ENCODE measurements at regions not wholly inside any gene's neighbourhood (a gene's known extent, or its start where the extent isn't known, plus 50 kb on each side); places are given as distances from the start of the nearest gene placed in this dataset.

- no peaks in the 10 kb centered on the region for H3K36me3 ChIP-seq (ENCODE audit: control insufficient read depth in 2 of 4, insufficient read depth in 4 of 4, low read length in 3 of 4)
- H3K9ac ChIP-seq (replicated peaks in 1 of 4; ENCODE audit: extremely low read depth in 1 of 4, low read depth in 3 of 4, low read length in 3 of 4), result no peak overlapping the region
- no peak for DNase-seq (ENCODE audit: low read depth in 1 of 2, low spot score in 2 of 2)
- H3K9me3 ChIP-seq (ENCODE audit: insufficient read depth in 2 of 2, low read depth in 1 of 2, low read length in 1 of 2), result peaks cover 12 to 17% of the 10 kb centered on the region in 2 experiments
- H2BK20ac ChIP-seq (ENCODE audit: low read length), result no peak overlapping the region
- H3K4ac ChIP-seq (replicated peaks; ENCODE audit: insufficient read length, low read depth, low read length), result no peak overlapping the region
- H3K4me1 ChIP-seq (replicated peaks in 1 of 4; ENCODE audit: control insufficient read depth in 3 of 4, insufficient read depth in 4 of 4, low read length in 3 of 4), result no peaks in the 10 kb centered on the region
- H3K23me2 ChIP-seq (ENCODE audit: low read depth, low read length), result no peaks in the 10 kb centered on the region
- no peak overlapping the region for H4K91ac ChIP-seq (replicated peaks; ENCODE audit: insufficient read length, low read length)
- ChIA-PET CTCF (ENCODE audit: partially characterized antibody) (no interaction called here), POLR2A (ENCODE audit: partially characterized antibody) (no interaction called here)
- H2BK5ac ChIP-seq (ENCODE audit: low read depth, low read length), result no peak overlapping the region
- no peak overlapping the region for H2BK120ac ChIP-seq (replicated peaks; ENCODE audit: low read depth, low read length)
- H3K79me2 ChIP-seq (ENCODE audit: control insufficient read depth in 1 of 2, insufficient read depth in 2 of 2, low read length in 2 of 2), result no peaks in the 10 kb centered on the region
- no peaks in the 10 kb centered on the region for H4K20me1 ChIP-seq (replicated peaks in 1 of 2; ENCODE audit: control insufficient read depth in 1 of 2, insufficient read depth in 2 of 2, low read length in 2 of 2)
- no peak for FAIRE-seq
- no peak overlapping the region for H3K56ac ChIP-seq (replicated peaks; ENCODE audit: insufficient read length, low read depth, low read length)
- no peak overlapping the region for H3K14ac ChIP-seq (ENCODE audit: insufficient read length)
- H4K5ac ChIP-seq (ENCODE audit: insufficient read length, low read depth, low read length), result no peak overlapping the region
- no peaks in the 10 kb centered on the region for H3K79me1 ChIP-seq (ENCODE audit: low read depth, low read length)
- no peak overlapping the region for H2BK15ac ChIP-seq (ENCODE audit: low read length)
- no peak overlapping the region for H3K23ac ChIP-seq (ENCODE audit: insufficient read length)
- no peak overlapping the region for H3K4me2 ChIP-seq (ENCODE audit: insufficient read depth in 1 of 2, low read depth in 2 of 2, low read length in 2 of 2)
- H2AFZ ChIP-seq (ENCODE audit: low read length), result peak overlapping the region; percentile 86
- 83% methylated on average over 4 of the region's 4 CpGs; no CpG with 5 or more reads in 1 of the 2 experiments for WGBS, 2 experiments (ENCODE audit: extremely low coverage in 1 of 2, insufficient coverage in 1 of 2, insufficient read length in 1 of 2, insufficient replicate concordance in 2 of 2, low coverage in 1 of 2, low lambda C conversion rate in 2 of 2, missing lambda C conversion rate in 1 of 2)
- H2BK12ac ChIP-seq (ENCODE audit: low read depth, low read length), result no peak overlapping the region
- no peak overlapping the region for H3K18ac ChIP-seq (ENCODE audit: extremely low read depth, low read length)
- no peaks in the 10 kb centered on the region for H3K27me3 ChIP-seq (replicated peaks in 1 of 4; ENCODE audit: control insufficient read depth in 3 of 4, extremely low read depth in 1 of 4, insufficient read depth in 3 of 4, low read length in 3 of 4)
- no peak overlapping the region for H2AK5ac ChIP-seq (ENCODE audit: low read depth, low read length)
- no peak for TF ChIP-seq ATF2 (IDR thresholded peaks at IDR 0.05; ENCODE audit: low read length)
- TF ChIP-seq PHF8 (conservative IDR thresholded peaks at IDR 0.05; ENCODE audit: low read depth, low read length), result no peak
- no peak for TF ChIP-seq CBX5 (IDR thresholded peaks at IDR 0.05; ENCODE audit: low read depth, low read length)
- TF ChIP-seq SAP30 (IDR thresholded peaks at IDR 0.05; ENCODE audit: insufficient read depth, insufficient replicate concordance, low read length), result no peak
- no peak for TF ChIP-seq CTCF (IDR thresholded peaks at IDR 0.05; ENCODE audit: control extremely low read depth in 1 of 3, insufficient read depth in 1 of 3, low read depth in 1 of 3, low read length in 3 of 3)
- no peak overlapping the region for H3K27ac ChIP-seq (ENCODE audit: low read depth, low read length)
- H4K8ac ChIP-seq (ENCODE audit: extremely low read depth, insufficient read depth, low read length), result no peak overlapping the region
- H3K4me3 ChIP-seq (ENCODE audit: extremely low read depth in 1 of 4, insufficient read depth in 2 of 4, low read depth in 3 of 4, low read length in 4 of 4), result no peak overlapping the region
Measured at GRCh38 chr6:134415656-134416055, 97.7 kb upstream of the SGK1 start.
